H1 (cell line): ENCODE measurements at regions not wholly inside any gene's neighbourhood (a gene's known extent, or its start where the extent isn't known, plus 50 kb on each side); places are given as distances from the start of the nearest gene placed in this dataset.

Experiments
- CTCF ChIA-PET: fragments of 300-600 bp; sonication (Branson Sonifier 250); formaldehyde crosslinking; loops from one replicate; lab custom pipeline; 2021; ENCODE audit not compliant: partially characterized antibody; lab: Charles Lee
- POLR2A ChIA-PET: fragments of 300-600 bp; sonication (Branson Sonifier 250); formaldehyde crosslinking; loops from one replicate; lab custom pipeline; 2021; ENCODE audit warnings: inconsistent platforms; ENCODE audit not compliant: partially characterized antibody; lab: Charles Lee
- DNase-seq, 2 experiments: peaks; one replicate each; pipeline versions ENCODE4 v3.0.0 to v3.0.0-alpha.2; 2010 to 2022; ENCODE audit warnings: low spot score in 2 of 2, low read depth in 1 of 2, mixed read lengths in 1 of 2
- FAIRE-seq: peaks from 2 replicates; lab custom pipeline; 2011; peaks lifted over from hg19 to GRCh38; lab: Jason Lieb, UNC
- H2AFZ ChIP-seq: 2 replicates; pipeline ENCODE4 v1.8.1; 2012; ENCODE audit warnings: low read length, inconsistent platforms
- H2AK5ac ChIP-seq: 2 replicates; pipeline ENCODE4 v1.6.1; 2013; ENCODE audit warnings: low read depth, low read length
- H2BK120ac ChIP-seq: replicated peaks from 2 replicates; pipeline ENCODE3; 2013; ENCODE audit warnings: low read depth, low read length, inconsistent platforms
- H2BK12ac ChIP-seq: 2 replicates; pipeline ENCODE4 v1.6.1; 2013; ENCODE audit warnings: low read depth, low read length
- H2BK15ac ChIP-seq: 2 replicates; pipeline ENCODE4 v1.6.1; 2013; ENCODE audit warnings: low read length
- H2BK20ac ChIP-seq: 2 replicates; pipeline ENCODE4 v1.6.1; 2013; ENCODE audit warnings: low read length
- H2BK5ac ChIP-seq: 2 replicates; pipeline ENCODE4 v1.6.1; 2013; ENCODE audit warnings: low read depth, low read length
- H3K14ac ChIP-seq: 2 replicates; pipeline ENCODE4 v1.6.1; 2013; ENCODE audit warnings: inconsistent platforms; ENCODE audit not compliant: insufficient read length
- H3K18ac ChIP-seq: 2 replicates; pipeline ENCODE4 v1.6.1; 2013; ENCODE audit warnings: low read length; ENCODE audit errors: extremely low read depth
- H3K23ac ChIP-seq: 2 replicates; pipeline ENCODE4 v1.6.1; 2013; ENCODE audit warnings: inconsistent platforms; ENCODE audit not compliant: insufficient read length
- H3K23me2 ChIP-seq: 2 replicates; pipeline ENCODE4 v1.6.1; 2013; ENCODE audit warnings: low read depth, low read length
- H3K27ac ChIP-seq: 2 replicates; pipeline ENCODE4 v1.6.1; 2011; ENCODE audit warnings: low read depth, low read length, inconsistent platforms
- H3K27me3 ChIP-seq, 4 experiments: replicated peaks in 1 of 4; 1 replicate in 1 of 4; 2 replicates in 3 of 4; pipeline versions ENCODE4 v1.6.1 to v1.8.1; 2011 to 2013; ENCODE audit warnings: low read length in 3 of 4, mild to moderate bottlenecking in 3 of 4, inconsistent platforms in 2 of 4, mixed read lengths in 2 of 4, moderate library complexity in 1 of 4; ENCODE audit not compliant: control insufficient read depth in 3 of 4, insufficient read depth in 3 of 4; ENCODE audit errors: extremely low read depth in 1 of 4
- H3K36me3 ChIP-seq, 4 experiments: 2 replicates each; pipeline versions ENCODE4 v1.6.1 to v1.8.1; 2011 to 2013; ENCODE audit warnings: mild to moderate bottlenecking in 4 of 4, low read length in 3 of 4, moderate library complexity in 2 of 4, control low read depth in 1 of 4, inconsistent platforms in 1 of 4; ENCODE audit not compliant: insufficient read depth in 4 of 4, control insufficient read depth in 2 of 4
- H3K4ac ChIP-seq: replicated peaks from 2 replicates; pipeline ENCODE3; 2013; ENCODE audit warnings: low read length, low read depth, mixed read lengths, inconsistent platforms; ENCODE audit not compliant: insufficient read length
- H3K4me1 ChIP-seq, 4 experiments: replicated peaks in 1 of 4; 1 replicate in 1 of 4; 2 replicates in 3 of 4; pipeline versions ENCODE4 v1.6.1 to v1.8.1; 2011 to 2013; ENCODE audit warnings: low read length in 3 of 4, inconsistent platforms in 2 of 4, mixed read lengths in 1 of 4; ENCODE audit not compliant: insufficient read depth in 4 of 4, control insufficient read depth in 3 of 4
- H3K4me2 ChIP-seq, 2 experiments: 2 replicates each; pipeline versions ENCODE4 v1.6.1 to v1.8.1; 2011 to 2013; ENCODE audit warnings: low read depth in 2 of 2, low read length in 2 of 2, control low read depth in 1 of 2, inconsistent platforms in 1 of 2, mild to moderate bottlenecking in 1 of 2; ENCODE audit not compliant: insufficient read depth in 1 of 2
- H3K4me3 ChIP-seq, 4 experiments: fragments of 200-600, 300-600 bp in 1 of 4; sonication (generic), shearing (Covaris generic), sonication (Bioruptor Twin) in 1 of 4; 2 replicates each; pipeline versions ENCODE4 v1.5.1 to v1.8.1; 2011 to 2016; ENCODE audit warnings: low read length in 4 of 4, low read depth in 3 of 4, control low read depth in 2 of 4, inconsistent platforms in 2 of 4, mild to moderate bottlenecking in 2 of 4, mixed read lengths in 1 of 4, moderate library complexity in 1 of 4; ENCODE audit not compliant: insufficient read depth in 2 of 4; ENCODE audit errors: extremely low read depth in 1 of 4
- H3K56ac ChIP-seq: replicated peaks from 2 replicates; pipeline ENCODE3; 2013; ENCODE audit warnings: low read depth, mild to moderate bottlenecking, mixed read lengths, low read length, inconsistent platforms; ENCODE audit not compliant: insufficient read length
- H3K79me1 ChIP-seq: 2 replicates; pipeline ENCODE4 v1.6.1; 2013; ENCODE audit warnings: low read depth, low read length, control low read depth
- H3K79me2 ChIP-seq, 2 experiments: 2 replicates each; pipeline versions ENCODE4 v1.6.1 to v1.8.1; 2012 to 2013; ENCODE audit warnings: low read length in 2 of 2, mild to moderate bottlenecking in 2 of 2, inconsistent platforms in 1 of 2; ENCODE audit not compliant: insufficient read depth in 2 of 2, control insufficient read depth in 1 of 2
- H3K9ac ChIP-seq, 4 experiments: replicated peaks in 1 of 4; 1 replicate in 1 of 4; 2 replicates in 3 of 4; pipeline versions ENCODE4 v1.6.1 to v1.8.1; 2011 to 2013; ENCODE audit warnings: low read depth in 3 of 4, low read length in 3 of 4, control low read depth in 2 of 4, mild to moderate bottlenecking in 2 of 4, moderate library complexity in 2 of 4, inconsistent platforms in 1 of 4; ENCODE audit errors: extremely low read depth in 1 of 4
- H3K9me3 ChIP-seq, 2 experiments: 2 replicates each; pipeline versions ENCODE4 v1.6.1 to v1.8.1; 2012 to 2013; ENCODE audit warnings: mild to moderate bottlenecking in 2 of 2, moderate library complexity in 2 of 2, control low read depth in 1 of 2, inconsistent platforms in 1 of 2, low read depth in 1 of 2, low read length in 1 of 2, mixed read lengths in 1 of 2; ENCODE audit not compliant: insufficient read depth in 2 of 2
- H4K20me1 ChIP-seq, 2 experiments: replicated peaks in 1 of 2; 2 replicates each; pipeline versions ENCODE3 to v1.8.1; 2011 to 2013; ENCODE audit warnings: inconsistent platforms in 2 of 2, low read length in 2 of 2, mild to moderate bottlenecking in 1 of 2; ENCODE audit not compliant: insufficient read depth in 2 of 2, control insufficient read depth in 1 of 2
- H4K5ac ChIP-seq: 2 replicates; pipeline ENCODE4 v1.6.1; 2013; ENCODE audit warnings: low read length, low read depth, mixed read lengths, inconsistent platforms; ENCODE audit not compliant: insufficient read length
- H4K8ac ChIP-seq: 2 replicates; pipeline ENCODE4 v1.8.0; 2013; ENCODE audit warnings: mild to moderate bottlenecking, moderate library complexity, low read length, inconsistent platforms; ENCODE audit not compliant: insufficient read depth; ENCODE audit errors: extremely low read depth
- H4K91ac ChIP-seq: replicated peaks from 2 replicates; pipeline ENCODE3; 2013; ENCODE audit warnings: low read length, mixed read lengths, inconsistent platforms; ENCODE audit not compliant: insufficient read length
- POLR2AphosphoS5 ChIP-seq: IDR thresholded peaks from 2 replicates; pipeline ENCODE4 v1.6.1; 2011; ENCODE audit warnings: low read depth, low read length
- TAF1 ChIP-seq: IDR thresholded peaks from 2 replicates; pipeline ENCODE4 v1.6.1; 2011; ENCODE audit warnings: mild to moderate bottlenecking, low read depth, low read length
- TCF12 ChIP-seq: IDR thresholded peaks from 2 replicates; pipeline ENCODE4 v1.6.1; 2011; ENCODE audit warnings: low read depth, mild to moderate bottlenecking, low read length
- WGBS, 2 experiments: shearing (Covaris generic) in 1 of 2; methylation state at CpG; one replicate each; pipeline versions ENCODE4 v1.1.6 to v1.1.7; 2013 to 2015; ENCODE audit warnings: low lambda C conversion rate in 2 of 2, mixed read lengths in 2 of 2, inconsistent platforms in 1 of 2, low coverage in 1 of 2, missing lambda C conversion rate in 1 of 2; ENCODE audit not compliant: insufficient replicate concordance in 2 of 2, insufficient coverage in 1 of 2, insufficient read length in 1 of 2; ENCODE audit errors: extremely low coverage in 1 of 2, missing lambda C conversion rate in 1 of 2; 5-methylcytosine and 5-hydroxymethylcytosine counted together

DNA sequence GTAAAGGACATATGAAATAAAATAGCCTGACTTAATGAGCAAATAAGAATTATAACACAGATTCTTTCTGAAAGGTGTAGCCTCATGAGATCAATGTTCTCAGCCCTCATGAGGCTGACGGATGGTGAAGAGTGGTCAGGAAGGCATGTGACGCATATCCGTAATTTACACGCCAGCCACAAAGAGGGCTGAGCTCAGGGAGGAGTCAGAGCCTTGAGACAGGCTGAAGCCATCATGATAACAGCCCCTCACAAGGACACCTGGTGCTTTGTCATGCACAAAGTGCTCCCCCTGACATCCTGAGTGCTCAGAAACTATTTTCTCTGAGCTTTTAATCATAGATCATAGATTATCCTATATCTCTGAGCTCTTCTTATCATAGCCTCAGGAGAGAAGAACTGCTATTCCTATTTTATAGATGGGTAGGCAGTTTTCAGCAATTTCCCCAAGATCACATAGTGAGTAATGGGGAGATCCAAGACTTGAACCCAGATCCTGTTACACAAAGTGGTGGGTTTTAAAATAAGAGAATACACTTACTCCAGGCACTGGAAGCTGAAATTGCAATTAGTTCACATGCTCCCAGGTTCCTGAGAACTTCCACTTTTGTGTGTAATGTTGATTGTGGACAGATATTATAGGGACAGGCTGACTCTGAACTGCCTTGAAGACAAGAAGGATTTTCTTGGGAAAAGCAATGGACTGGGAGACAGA lies 267.1 kb downstream of the RPLP1 start:
- CTCF ChIA-PET: interaction anchor here (1.0 to 8.3 kb wide), 3 partner anchors 9 to 243 kb away, joined by 4 to 39 read pairs (median 8); no protein-coding TSS in a partner anchor

More for the DNA sequence above, 267.1 kb downstream of the RPLP1 start:
- H3K23me2 ChIP-seq: no peaks in the 10 kb centered on the region
- H2AK5ac ChIP-seq: no peak overlapping the region
- no peak overlapping the region for H4K8ac ChIP-seq
- H2BK12ac ChIP-seq: no peak overlapping the region
- no peak overlapping the region for H3K18ac ChIP-seq
- H2BK15ac ChIP-seq: no peak overlapping the region
- no peak overlapping the region for H3K56ac ChIP-seq
- no peak overlapping the region for H3K4ac ChIP-seq
- H3K36me3 ChIP-seq: no peaks in the 10 kb centered on the region
- POLR2A ChIA-PET: interaction anchor here (1.0 kb wide), 1 partner anchor 9 kb away, joined by 4 read pairs; no protein-coding TSS in a partner anchor
- no peak for DNase-seq
- no peak overlapping the region for H4K91ac ChIP-seq
- no peak overlapping the region for H4K5ac ChIP-seq
- FAIRE-seq: no peak
- H2BK5ac ChIP-seq: no peak overlapping the region
- H3K4me2 ChIP-seq: no peak overlapping the region
- H3K4me3 ChIP-seq: no peak overlapping the region
- H3K9me3 ChIP-seq: no peaks in the 10 kb centered on the region
- H3K4me1 ChIP-seq: peaks cover 0 to 3% (median 1%) of the 10 kb centered on the region in 4 experiments; a peak in 1 of 7 replicates
- H3K27me3 ChIP-seq: no peaks in the 10 kb centered on the region
- WGBS, 2 experiments: 86% methylated on average over 4 of the region's 4 CpGs; no CpG with 5 or more reads in 1 of the 2 experiments
- H2BK20ac ChIP-seq: no peak overlapping the region
- TF ChIP-seq TAF1: no peak
- TF ChIP-seq POLR2AphosphoS5: no peak
- 0 out of 2 replicates have a peak, but pooled peaks have one; percentile 9 for TF ChIP-seq TCF12
- H3K79me2 ChIP-seq: no peaks in the 10 kb centered on the region
- H2BK120ac ChIP-seq: no peak overlapping the region
- H2AFZ ChIP-seq: no peak overlapping the region
- H3K27ac ChIP-seq: no peak overlapping the region
- no peak overlapping the region for H3K14ac ChIP-seq
- H3K9ac ChIP-seq: no peak overlapping the region
- H3K23ac ChIP-seq: no peak overlapping the region
- H4K20me1 ChIP-seq: no peaks in the 10 kb centered on the region
- no peaks in the 10 kb centered on the region for H3K79me1 ChIP-seq
